ENCODE measurements at regions not wholly inside any gene's neighbourhood (a gene's known extent, or its start where the extent isn't known, plus 50 kb on each side); places are given as distances from the start of the nearest gene placed in this dataset.

GRCh38 chr5:89269721-89270120 is 386.7 kb upstream of the MEF2C start:
- H3K27ac Mint-ChIP-seq = no peak overlapping the region
- H3K9me3 Mint-ChIP-seq = no peaks in the 10 kb centered on the region
- H3K36me3 Mint-ChIP-seq = no peaks in the 10 kb centered on the region
- peaks cover 0 to 3% (median 1%) of the 10 kb centered on the region in 3 donors for H3K27me3 Mint-ChIP-seq (ENCODE audit: low read depth in 3 of 3)
- no peak overlapping the region for H3K4me3 Mint-ChIP-seq
- no peak for DNase-seq
- H3K4me1 Mint-ChIP-seq = peaks cover 7 to 20% of the 10 kb centered on the region in 2 donors

- Mint-ChIP-seq H3K4me1 (peaks cover 7 to 20% of the 10 kb centered on the region in 2 donors), H3K27ac (no peak overlapping the region), H3K36me3 (no peaks in the 10 kb centered on the region), H3K4me3 (no peak overlapping the region), H3K9me3 (no peaks in the 10 kb centered on the region), H3K27me3 (ENCODE audit: low read depth in 3 of 3) (peaks cover 0 to 3% (median 1%) of the 10 kb centered on the region in 3 donors)
- DNase-seq = no peak
These were observed 385.5 kb upstream of the MEF2C start for GRCh38 chr5:89268460-89268859.

- H3K27ac Mint-ChIP-seq = no peak overlapping the region
- peaks cover 0 to 3% (median 1%) of the 10 kb centered on the region in 3 donors for H3K27me3 Mint-ChIP-seq (ENCODE audit: low read depth in 3 of 3)
- no peak overlapping the region for H3K4me3 Mint-ChIP-seq
- no peak for DNase-seq
- peaks cover 7 to 20% of the 10 kb centered on the region in 2 donors for H3K4me1 Mint-ChIP-seq
- no peaks in the 10 kb centered on the region for H3K9me3 Mint-ChIP-seq
- no peaks in the 10 kb centered on the region for H3K36me3 Mint-ChIP-seq
These were observed 384.8 kb upstream of the MEF2C start for GRCh38 chr5:89267788-89268187.

DNA sequence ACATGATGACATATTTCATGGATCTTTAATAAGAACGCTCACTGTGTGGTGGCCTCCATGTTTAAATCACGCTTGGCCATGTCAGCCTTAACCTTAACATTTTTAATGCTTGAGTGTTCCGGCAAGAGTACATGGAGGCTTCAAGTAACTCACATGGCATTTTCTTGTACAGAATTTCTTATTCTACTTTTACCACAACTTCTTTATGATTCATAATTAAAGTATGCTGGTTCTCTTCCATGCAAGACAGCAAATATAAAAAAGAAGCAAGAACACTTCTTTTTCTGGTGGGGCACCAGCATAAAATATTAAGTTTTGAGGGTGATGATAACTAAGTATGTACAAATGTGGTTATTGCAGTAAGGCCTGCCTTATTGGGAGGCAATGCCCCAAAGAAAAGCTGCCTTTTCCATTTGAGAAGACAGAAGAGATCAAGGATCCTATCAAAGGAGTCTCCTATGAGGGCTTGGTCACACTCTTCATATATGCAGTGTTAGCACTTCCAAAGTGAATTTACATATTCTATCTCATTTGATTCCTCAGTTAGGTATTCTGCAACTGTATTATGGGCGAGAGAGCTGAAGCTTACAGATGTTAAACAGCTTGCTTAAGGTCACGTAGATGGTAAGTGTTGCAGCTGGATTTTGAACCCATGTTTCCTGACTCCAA is 382.7 kb upstream of the MEF2C start:
- H3K27ac Mint-ChIP-seq = no peak overlapping the region
- H3K9me3 Mint-ChIP-seq = no peaks in the 10 kb centered on the region
- peaks cover 0 to 11% of the 10 kb centered on the region in 2 donors for H3K4me1 Mint-ChIP-seq
- H3K36me3 Mint-ChIP-seq = no peaks in the 10 kb centered on the region
- peaks cover 0 to 1% (median 0%) of the 10 kb centered on the region in 3 donors for H3K27me3 Mint-ChIP-seq (ENCODE audit: low read depth in 3 of 3)
- no peak for DNase-seq
- no peak overlapping the region for H3K4me3 Mint-ChIP-seq

DNA sequence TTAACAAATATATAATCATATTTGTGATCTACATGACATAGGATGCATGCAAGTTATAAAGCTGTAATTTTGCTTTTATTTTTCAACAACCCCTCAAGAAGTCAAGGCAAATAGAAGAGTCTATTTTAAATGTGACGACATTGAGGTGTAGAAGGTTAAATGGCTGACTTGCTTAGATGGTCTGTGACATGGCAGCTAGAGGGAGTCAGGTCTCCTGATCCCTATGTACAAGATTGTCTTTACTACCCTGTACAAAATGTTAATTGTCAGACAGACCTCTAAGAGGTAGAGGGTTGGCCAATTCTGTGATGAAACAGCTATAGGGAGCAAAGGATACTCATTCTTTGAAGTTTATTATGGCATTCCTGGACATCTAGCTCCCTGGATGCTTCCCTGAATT is 380.9 kb upstream of the MEF2C start:
- H3K27ac Mint-ChIP-seq = no peak overlapping the region
- no peak overlapping the region for H3K4me3 Mint-ChIP-seq
- no peaks in the 10 kb centered on the region for H3K27me3 Mint-ChIP-seq (ENCODE audit: low read depth in 3 of 3)
- no peaks in the 10 kb centered on the region for H3K9me3 Mint-ChIP-seq
- peaks cover 0 to 10% of the 10 kb centered on the region in 2 donors for H3K4me1 Mint-ChIP-seq
- DNase-seq = no peak
- H3K36me3 Mint-ChIP-seq = no peaks in the 10 kb centered on the region

GRCh38 chr5:89262030-89262429 is 379.0 kb upstream of the MEF2C start:
- H3K27me3 Mint-ChIP-seq (ENCODE audit: low read depth in 3 of 3) = no peaks in the 10 kb centered on the region
- H3K4me3 Mint-ChIP-seq = no peak overlapping the region
- no peak overlapping the region for H3K27ac Mint-ChIP-seq
- no peak for DNase-seq
- H3K36me3 Mint-ChIP-seq = no peaks in the 10 kb centered on the region
- peaks cover 0 to 2% (median 0%) of the 10 kb centered on the region in 6 donors for H3K9me3 Mint-ChIP-seq
- no peaks in the 10 kb centered on the region for H3K4me1 Mint-ChIP-seq

DNA sequence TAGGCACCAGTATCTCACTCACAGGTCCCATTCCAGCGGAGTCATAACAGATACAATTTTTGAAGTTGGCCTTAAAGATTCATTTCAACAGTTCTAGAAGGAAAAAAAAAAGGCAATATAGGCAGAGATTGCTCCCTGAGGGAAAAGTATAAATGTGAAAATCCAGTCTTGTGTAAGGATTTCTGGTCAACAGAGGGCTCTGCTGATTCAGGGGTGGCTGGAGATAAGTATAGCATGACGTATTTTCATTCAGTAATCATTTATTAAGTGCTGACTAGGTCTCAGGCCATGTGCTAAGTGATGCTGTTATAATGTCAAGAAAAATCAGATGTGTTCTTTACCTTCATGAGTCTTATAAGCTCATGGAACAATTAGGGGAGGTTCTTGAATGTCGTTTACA is 377.3 kb upstream of the MEF2C start:
- Mint-ChIP-seq H3K36me3 (peaks cover 0 to under 1% (median 0%) of the 10 kb centered on the region in 3 donors), H3K27me3 (ENCODE audit: low read depth in 3 of 3) (no peaks in the 10 kb centered on the region), H3K27ac (no peak overlapping the region), H3K4me1 (no peaks in the 10 kb centered on the region), H3K4me3 (no peak overlapping the region), H3K9me3 (peaks cover 0 to 2% (median 0%) of the 10 kb centered on the region in 6 donors)
- no peak for DNase-seq

GRCh38 chr5:89255845-89256463 is 373.0 kb upstream of the MEF2C start:
- Mint-ChIP-seq H3K4me1 (no peaks in the 10 kb centered on the region), H3K27me3 (ENCODE audit: low read depth in 3 of 3) (no peaks in the 10 kb centered on the region), H3K27ac (no peak overlapping the region), H3K4me3 (no peak overlapping the region), H3K9me3 (peaks cover 0 to 3% (median 0%) of the 10 kb centered on the region in 6 donors), H3K36me3 (peaks cover 0 to 6% (median 0%) of the 10 kb centered on the region in 3 donors)
- DNase-seq = no peak

DNA sequence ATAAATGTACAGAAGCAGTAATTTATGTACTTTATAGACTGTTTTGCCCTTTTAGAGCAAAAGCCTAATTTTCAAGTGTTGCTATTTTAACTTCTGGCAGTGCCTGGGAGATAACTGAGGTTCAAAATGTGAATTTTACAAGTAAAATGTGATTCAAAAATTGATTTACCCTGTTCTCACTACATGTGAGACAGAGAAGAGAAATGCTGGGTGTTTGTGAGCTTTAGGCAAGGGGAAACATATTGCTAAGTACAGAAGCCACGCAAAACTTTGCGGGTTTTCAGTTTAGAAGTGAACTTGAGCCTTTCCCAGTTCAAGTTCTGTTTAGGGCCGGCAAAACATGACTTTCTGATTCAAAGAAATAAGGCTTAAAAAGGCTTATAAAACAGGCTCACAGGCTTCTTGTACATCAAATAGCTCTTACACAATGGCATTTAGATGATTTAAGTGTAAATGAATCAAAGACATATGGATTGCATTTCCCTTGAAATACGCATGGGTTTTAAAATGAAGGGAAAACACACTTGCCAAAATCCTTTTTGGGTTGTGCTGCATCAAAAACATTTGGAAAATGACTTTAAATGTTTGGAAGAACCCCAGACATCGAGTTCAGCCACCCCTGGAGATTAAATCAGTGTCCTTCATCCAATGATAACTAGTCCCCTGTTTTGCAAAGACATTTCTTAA is 370.8 kb upstream of the MEF2C start:
- Mint-ChIP-seq H3K4me1 (no peaks in the 10 kb centered on the region), H3K4me3 (no peak overlapping the region), H3K27me3 (ENCODE audit: low read depth in 3 of 3) (no peaks in the 10 kb centered on the region), H3K36me3 (peaks cover 0 to 6% (median 6%) of the 10 kb centered on the region in 3 donors), H3K9me3 (peaks cover 0 to 3% (median 0%) of the 10 kb centered on the region in 6 donors), H3K27ac (no peak overlapping the region)
- no peak for DNase-seq

DNA sequence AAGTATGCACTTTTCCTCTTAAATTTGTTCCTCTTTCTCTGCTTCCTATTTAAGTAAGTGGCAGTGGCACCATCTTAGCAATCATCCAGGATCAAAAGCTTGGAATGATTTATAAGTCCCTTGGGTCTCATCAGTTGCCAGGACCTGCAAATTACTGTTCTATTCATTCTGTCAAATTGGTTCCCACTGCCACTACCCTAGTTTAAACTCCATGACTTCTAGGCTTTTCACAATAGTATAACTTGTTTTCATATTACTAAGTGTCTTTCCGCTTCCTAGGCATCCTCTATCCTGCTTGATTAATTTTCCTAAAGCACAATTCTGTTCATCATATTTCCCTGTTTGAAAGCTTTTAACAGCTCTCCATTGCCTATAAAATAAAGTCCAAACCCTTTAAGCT is 363.9 kb upstream of the MEF2C start:
- Mint-ChIP-seq H3K27me3 (ENCODE audit: low read depth in 3 of 3) (peaks cover 0 to 2% (median 0%) of the 10 kb centered on the region in 3 donors), H3K27ac (no peak overlapping the region), H3K4me1 (no peaks in the 10 kb centered on the region), H3K36me3 (peaks cover 0 to 6% (median 0%) of the 10 kb centered on the region in 3 donors), H3K4me3 (no peak overlapping the region), H3K9me3 (no peaks in the 10 kb centered on the region)
- no peak for DNase-seq

DNA sequence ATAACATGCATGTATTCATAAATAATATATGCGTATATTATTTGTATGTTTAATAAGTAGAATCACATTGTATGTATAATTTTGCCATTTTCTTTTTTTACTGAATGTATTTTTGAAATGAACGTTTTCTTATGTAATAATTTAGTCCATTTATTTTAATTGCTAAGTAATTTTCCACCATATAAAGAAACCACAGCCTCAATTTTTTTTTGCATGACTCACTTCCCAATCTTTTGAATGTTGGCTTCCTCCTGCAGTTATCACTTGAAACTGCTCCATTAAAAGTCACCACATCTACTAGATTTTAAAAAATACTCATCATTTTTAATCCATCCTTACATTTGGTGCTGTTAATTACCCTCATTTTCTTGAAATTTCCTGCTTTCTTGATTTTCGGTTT is 363.3 kb upstream of the MEF2C start:
- H3K4me3 Mint-ChIP-seq = no peak overlapping the region
- no peak for DNase-seq
- H3K4me1 Mint-ChIP-seq = no peaks in the 10 kb centered on the region
- H3K27ac Mint-ChIP-seq = no peak overlapping the region
- peaks cover 0 to 2% (median 0%) of the 10 kb centered on the region in 3 donors for H3K27me3 Mint-ChIP-seq (ENCODE audit: low read depth in 3 of 3)
- peaks cover 0 to 6% (median 0%) of the 10 kb centered on the region in 3 donors for H3K36me3 Mint-ChIP-seq
- H3K9me3 Mint-ChIP-seq = no peaks in the 10 kb centered on the region

GRCh38 chr5:89243611-89244010 is 360.6 kb upstream of the MEF2C start:
- H3K27me3 Mint-ChIP-seq (ENCODE audit: low read depth in 3 of 3) = peaks cover 0 to 2% (median 0%) of the 10 kb centered on the region in 3 donors
- H3K9me3 Mint-ChIP-seq = no peaks in the 10 kb centered on the region
- no peak overlapping the region for H3K27ac Mint-ChIP-seq
- no peak for DNase-seq
- no peaks in the 10 kb centered on the region for H3K4me1 Mint-ChIP-seq
- no peaks in the 10 kb centered on the region for H3K36me3 Mint-ChIP-seq
- H3K4me3 Mint-ChIP-seq = no peak overlapping the region

GRCh38 chr5:89241186-89241585 is 358.2 kb upstream of the MEF2C start:
- no peaks in the 10 kb centered on the region for H3K4me1 Mint-ChIP-seq
- no peak for DNase-seq
- H3K27me3 Mint-ChIP-seq (ENCODE audit: low read depth in 3 of 3) = peaks cover 0 to 2% (median 0%) of the 10 kb centered on the region in 3 donors
- no peaks in the 10 kb centered on the region for H3K36me3 Mint-ChIP-seq
- H3K9me3 Mint-ChIP-seq = no peaks in the 10 kb centered on the region
- no peak overlapping the region for H3K27ac Mint-ChIP-seq
- H3K4me3 Mint-ChIP-seq = no peak overlapping the region

GRCh38 chr5:89236900-89237299 is 353.9 kb upstream of the MEF2C start:
- H3K27ac Mint-ChIP-seq = no peak overlapping the region

More at GRCh38 chr5:89236900-89237299, 353.9 kb upstream of the MEF2C start:
- Mint-ChIP-seq H3K4me3 (no peak overlapping the region), H3K4me1 (no peaks in the 10 kb centered on the region), H3K27me3 (ENCODE audit: low read depth in 3 of 3) (no peaks in the 10 kb centered on the region), H3K36me3 (no peaks in the 10 kb centered on the region), H3K9me3 (no peaks in the 10 kb centered on the region)
- DNase-seq = no peak

Data from immature natural killer cell (primary cell).